CD14-positive monocyte (primary cell): ENCODE measurements at regions not wholly inside any gene's neighbourhood (a gene's known extent, or its start where the extent isn't known, plus 50 kb on each side); places are given as distances from the start of the nearest gene placed in this dataset.

ENCODE experiments used
- DNase-seq, 3 donors: peaks; one replicate each; pipeline ENCODE4 v3.0.0-alpha.2; 2011 to 2022
- H2AFZ ChIP-seq: 2 replicates; pipeline ENCODE4 v1.6.0; 2012; ENCODE audit warnings: mild to moderate bottlenecking, low read depth, low read length, inconsistent platforms; ENCODE audit not compliant: insufficient read depth, poor library complexity, severe bottlenecking
- H3K27ac ChIP-seq, 2 donors: 1 replicate in 1 of 2; 2 replicates in 1 of 2; pipeline ENCODE4 v1.5.1; 2012 to 2013; ENCODE audit warnings: low read length in 2 of 2, control low read depth in 1 of 2, inconsistent platforms in 1 of 2, low read depth in 1 of 2, mild to moderate bottlenecking in 1 of 2
- H3K27me3 ChIP-seq, 2 donors: one replicate each; pipeline versions ENCODE4 v1.6.0 to v1.6.1; 2011 to 2013; ENCODE audit warnings: low read length in 2 of 2; ENCODE audit not compliant: control insufficient read depth in 2 of 2, insufficient read depth in 2 of 2
- H3K36me3 ChIP-seq, 2 donors: replicated peaks in 1 of 2; 1 replicate in 1 of 2; 2 replicates in 1 of 2; pipeline versions ENCODE4 v1.5.1 to v1.6.1; 2012 to 2013; ENCODE audit warnings: low read length in 2 of 2, control low read depth in 1 of 2, inconsistent platforms in 1 of 2, mild to moderate bottlenecking in 1 of 2; ENCODE audit not compliant: insufficient read depth in 2 of 2, control insufficient read depth in 1 of 2
- H3K4me1 ChIP-seq, 2 donors: 1 replicate in 1 of 2; 2 replicates in 1 of 2; pipeline versions ENCODE4 v1.5.1 to v1.6.1; 2012 to 2013; ENCODE audit warnings: low read length in 2 of 2, control low read depth in 1 of 2, inconsistent platforms in 1 of 2, mild to moderate bottlenecking in 1 of 2, moderate library complexity in 1 of 2; ENCODE audit not compliant: insufficient read depth in 2 of 2, control insufficient read depth in 1 of 2
- H3K4me2 ChIP-seq: replicated peaks from 2 replicates; pipeline ENCODE3; 2012; ENCODE audit warnings: low read length, moderate library complexity, mild to moderate bottlenecking; ENCODE audit not compliant: poor library complexity, severe bottlenecking; ENCODE audit errors: extremely low read depth
- H3K4me3 ChIP-seq, 3 experiments: fragments of 200-600 bp in 1 of 3; sonication (generic) in 1 of 3; replicated peaks in 1 of 3; 1 replicate in 2 of 3; 2 replicates in 1 of 3; pipeline ENCODE4 v1.5.1; 2011 to 2013; ENCODE audit warnings: low read length in 3 of 3, mild to moderate bottlenecking in 3 of 3, control low read depth in 2 of 3, low read depth in 2 of 3, inconsistent platforms in 1 of 3, moderate library complexity in 1 of 3
- H3K79me2 ChIP-seq: 2 replicates; pipeline ENCODE4 v1.6.0; 2012; ENCODE audit warnings: mild to moderate bottlenecking, control low read depth, inconsistent platforms, low read length, moderate library complexity; ENCODE audit not compliant: insufficient read depth
- H3K9ac ChIP-seq: 2 replicates; pipeline ENCODE4 v1.6.0; 2017; ENCODE audit warnings: low read length, mild to moderate bottlenecking; ENCODE audit not compliant: insufficient read depth, poor library complexity, severe bottlenecking
- H3K9me3 ChIP-seq, 2 donors: replicated peaks in 1 of 2; 1 replicate in 1 of 2; 2 replicates in 1 of 2; pipeline versions ENCODE4 v1.5.1 to v1.6.1; 2012 to 2013; ENCODE audit warnings: low read length in 2 of 2, control low read depth in 1 of 2; ENCODE audit not compliant: control insufficient read depth in 1 of 2, insufficient read depth in 1 of 2
- H4K20me1 ChIP-seq: 2 replicates; pipeline ENCODE4 v1.6.0; 2012; ENCODE audit warnings: mild to moderate bottlenecking, low read length, control low read depth, moderate library complexity; ENCODE audit not compliant: insufficient read depth
- H3K27ac Mint-ChIP-seq, 7 donors: one replicate each; pipeline ENCODE4 v1.8.0; 2020; ENCODE audit warnings: mild to moderate bottlenecking in 7 of 7, mixed read lengths in 7 of 7, moderate library complexity in 6 of 7, inconsistent platforms in 2 of 7
- H3K27me3 Mint-ChIP-seq, 3 donors: one replicate each; pipeline ENCODE4 v1.8.0; 2021 to 2022; ENCODE audit warnings: low read depth in 3 of 3, mild to moderate bottlenecking in 3 of 3, mixed read lengths in 3 of 3, moderate library complexity in 3 of 3, inconsistent platforms in 1 of 3
- H3K36me3 Mint-ChIP-seq, 2 donors: one replicate each; pipeline ENCODE4 v1.8.0; 2020; ENCODE audit warnings: mixed read lengths in 2 of 2, inconsistent platforms in 1 of 2, mild to moderate bottlenecking in 1 of 2
- H3K4me1 Mint-ChIP-seq: one replicate; pipeline ENCODE4 v1.8.0; 2020; ENCODE audit warnings: mild to moderate bottlenecking, mixed read lengths
- H3K4me3 Mint-ChIP-seq, 2 donors: one replicate each; pipeline ENCODE4 v1.8.0; 2020; ENCODE audit warnings: mild to moderate bottlenecking in 2 of 2, mixed read lengths in 2 of 2, moderate library complexity in 1 of 2
- H3K9me3 Mint-ChIP-seq, 7 donors: one replicate each; pipeline ENCODE4 v1.8.0; 2020 to 2022; ENCODE audit warnings: mixed read lengths in 7 of 7, mild to moderate bottlenecking in 6 of 7, moderate library complexity in 6 of 7, inconsistent platforms in 2 of 7
- WGBS: methylation state at CpG from one replicate; pipeline ENCODE4 v1.1.5; 2013; ENCODE audit warnings: missing lambda C conversion rate; ENCODE audit not compliant: insufficient coverage; 5-methylcytosine and 5-hydroxymethylcytosine counted together
- intact Hi-C, 2 donors: fragments of 100-400 bp; cut with micrococcal nuclease; formaldehyde crosslinking; loops; one replicate each; pipeline versions ENCODE4 v1.15.0 to v1.15.1; 2023
- TF ChIP-seq, protein P1 (sequence below): fragments of 200-600 bp; IDR thresholded peaks from one replicate; pipeline ENCODE4 v1.8.0; 2022; ENCODE audit warnings: antibody characterized with exemption, mild to moderate bottlenecking

DNA sequence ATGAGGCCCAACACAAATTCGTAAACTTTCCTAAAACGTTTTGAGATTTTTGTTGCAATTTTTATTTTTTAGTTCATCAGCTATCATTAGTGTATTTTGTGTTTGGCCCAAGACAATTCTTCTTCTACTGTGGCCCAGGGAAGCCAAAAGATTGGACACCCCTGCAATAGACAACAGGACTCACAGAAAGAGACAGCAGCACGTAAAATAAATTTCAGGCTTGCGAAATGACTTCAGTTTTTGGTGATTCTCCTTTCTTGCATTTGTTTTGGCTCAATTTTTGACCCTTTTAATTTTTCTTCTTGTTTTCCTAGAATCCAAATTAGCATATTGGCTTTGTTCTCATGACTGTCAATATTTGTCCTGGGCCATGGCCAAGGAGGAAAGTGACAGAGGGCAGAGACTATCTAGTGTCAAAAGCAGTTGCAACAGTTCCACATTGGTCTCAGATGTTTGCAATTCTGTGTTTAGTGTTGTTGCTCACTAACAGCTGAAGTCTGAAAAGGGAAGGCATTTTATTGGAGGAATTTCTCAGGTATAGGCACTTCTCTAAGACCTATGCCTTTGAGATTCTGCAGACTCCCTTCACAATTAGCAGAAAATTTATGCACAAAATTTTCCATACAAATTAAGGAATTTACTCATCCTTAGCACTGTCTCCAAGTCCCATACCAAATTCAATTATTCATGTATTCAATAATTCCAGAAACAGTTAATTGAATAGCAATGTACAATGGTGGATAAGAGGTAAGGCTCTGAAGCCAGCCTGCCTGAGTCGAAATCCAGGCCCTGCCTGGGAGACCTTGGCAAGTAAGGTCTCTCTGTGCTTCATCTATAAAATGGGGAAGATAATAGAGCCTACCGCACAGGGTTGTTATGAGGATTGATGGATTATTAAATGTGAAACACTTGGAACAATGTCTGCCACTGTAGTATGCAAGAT lies 160.9 kb upstream of the IVNS1ABP start:
- H2AFZ ChIP-seq: no peak overlapping the region
- no peaks in the 10 kb centered on the region for H3K79me2 ChIP-seq
- Mint-ChIP-seq H3K27me3 (peaks cover 0 to 3% (median 0%) of the 10 kb centered on the region in 3 donors), H3K9me3 (peaks cover 0 to 3% (median 0%) of the 10 kb centered on the region in 7 donors), H3K4me3 (no peak overlapping the region), H3K36me3 (no peaks in the 10 kb centered on the region), H3K4me1 (peaks cover 6% of the 10 kb centered on the region), H3K27ac (peak overlapping the region in 2 of 7 donors; percentile 5 to 75)
- H3K4me2 ChIP-seq: no peak overlapping the region
- no peak overlapping the region for H3K9ac ChIP-seq
- H3K9me3 ChIP-seq: no peaks in the 10 kb centered on the region
- TF ChIP-seq, protein P1, sequence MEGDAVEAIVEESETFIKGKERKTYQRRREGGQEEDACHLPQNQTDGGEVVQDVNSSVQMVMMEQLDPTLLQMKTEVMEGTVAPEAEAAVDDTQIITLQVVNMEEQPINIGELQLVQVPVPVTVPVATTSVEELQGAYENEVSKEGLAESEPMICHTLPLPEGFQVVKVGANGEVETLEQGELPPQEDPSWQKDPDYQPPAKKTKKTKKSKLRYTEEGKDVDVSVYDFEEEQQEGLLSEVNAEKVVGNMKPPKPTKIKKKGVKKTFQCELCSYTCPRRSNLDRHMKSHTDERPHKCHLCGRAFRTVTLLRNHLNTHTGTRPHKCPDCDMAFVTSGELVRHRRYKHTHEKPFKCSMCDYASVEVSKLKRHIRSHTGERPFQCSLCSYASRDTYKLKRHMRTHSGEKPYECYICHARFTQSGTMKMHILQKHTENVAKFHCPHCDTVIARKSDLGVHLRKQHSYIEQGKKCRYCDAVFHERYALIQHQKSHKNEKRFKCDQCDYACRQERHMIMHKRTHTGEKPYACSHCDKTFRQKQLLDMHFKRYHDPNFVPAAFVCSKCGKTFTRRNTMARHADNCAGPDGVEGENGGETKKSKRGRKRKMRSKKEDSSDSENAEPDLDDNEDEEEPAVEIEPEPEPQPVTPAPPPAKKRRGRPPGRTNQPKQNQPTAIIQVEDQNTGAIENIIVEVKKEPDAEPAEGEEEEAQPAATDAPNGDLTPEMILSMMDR: no peak
- no peaks in the 10 kb centered on the region for H3K27me3 ChIP-seq
- H3K4me3 ChIP-seq: no peak overlapping the region
- H4K20me1 ChIP-seq: no peaks in the 10 kb centered on the region
- no peaks in the 10 kb centered on the region for H3K36me3 ChIP-seq
- no peak for DNase-seq
- H3K27ac ChIP-seq: no peak overlapping the region
- H3K4me1 ChIP-seq: peaks cover 0 to 9% of the 10 kb centered on the region in 2 donors
- 68% methylated on average over 3 of the region's 6 CpGs for WGBS
- intact Hi-C loops: no loop called here

DNA sequence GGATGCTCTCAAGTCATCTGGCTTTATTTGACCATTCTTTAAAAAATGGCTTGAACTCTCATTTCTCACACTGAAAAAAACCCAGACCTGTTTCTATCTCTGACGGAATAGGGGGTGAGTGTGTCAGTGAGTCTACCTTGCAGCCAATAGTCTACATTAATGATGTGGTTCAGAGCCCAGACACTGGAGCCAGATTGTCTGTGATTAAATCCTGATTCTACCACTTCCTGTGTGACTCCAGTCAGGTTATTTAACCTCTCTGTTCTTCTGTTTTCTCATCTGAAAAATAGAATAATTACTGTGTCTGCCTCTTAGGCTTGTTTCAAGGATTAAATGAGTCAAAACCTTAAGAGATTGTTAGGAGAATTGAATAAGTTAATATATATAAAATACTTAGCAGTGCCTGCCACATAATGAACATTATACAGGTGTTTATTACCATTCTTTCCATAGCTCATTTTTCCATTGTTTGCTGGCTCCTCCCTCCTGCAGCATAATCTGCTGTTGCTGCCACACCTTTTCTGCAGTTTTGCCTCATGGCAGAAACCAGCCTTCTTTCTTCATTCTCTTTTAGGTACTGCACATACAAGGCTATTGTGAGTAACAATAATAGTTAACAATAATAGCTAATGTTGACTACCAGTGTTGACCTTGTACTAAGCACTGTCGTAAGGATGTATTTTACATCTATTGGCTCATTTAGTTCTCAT lies 157.6 kb upstream of the IVNS1ABP start:
- no peak overlapping the region for H3K4me3 Mint-ChIP-seq
- H3K36me3 ChIP-seq: no peaks in the 10 kb centered on the region
- no peaks in the 10 kb centered on the region for H3K79me2 ChIP-seq
- no peaks in the 10 kb centered on the region for H3K9me3 ChIP-seq
- peaks cover 0 to 3% (median 0%) of the 10 kb centered on the region in 3 donors for H3K27me3 Mint-ChIP-seq
- no peak overlapping the region for H3K27ac ChIP-seq
- H3K27ac Mint-ChIP-seq: no peak overlapping the region
- H4K20me1 ChIP-seq: no peaks in the 10 kb centered on the region
- H3K36me3 Mint-ChIP-seq: no peaks in the 10 kb centered on the region
- TF ChIP-seq, protein P1: no peak
- intact Hi-C loops: no loop called here
- no peaks in the 10 kb centered on the region for H3K9me3 Mint-ChIP-seq
- no peaks in the 10 kb centered on the region for H3K27me3 ChIP-seq
- no peak for DNase-seq
- H3K9ac ChIP-seq: no peak overlapping the region
- H3K4me2 ChIP-seq: no peak overlapping the region
- H2AFZ ChIP-seq: no peak overlapping the region
- H3K4me3 ChIP-seq: no peak overlapping the region
- no CpG with 5 or more reads among the region's 2 CpGs for WGBS
- peaks cover 0 to 9% of the 10 kb centered on the region in 2 donors for H3K4me1 ChIP-seq
- peaks cover 6% of the 10 kb centered on the region for H3K4me1 Mint-ChIP-seq
